ENCODE measurements at regions not wholly inside any gene's neighbourhood (a gene's known extent, or its start where the extent isn't known, plus 50 kb on each side); places are given as distances from the start of the nearest gene placed in this dataset.

- Histone ChIP-seq H3K4me1 (ENCODE audit: control insufficient read depth, insufficient read depth, low read length) (no peaks in the 10 kb centered on the region), H3K9me3 (ENCODE audit: control insufficient read depth, low read length) (peaks cover 11% of the 10 kb centered on the region), H3K27ac (ENCODE audit: low read depth, low read length) (no peak overlapping the region), H3K4me3 (ENCODE audit: low read length) (no peak overlapping the region), H3K27me3 (ENCODE audit: control insufficient read depth, insufficient read depth, low read length, poor library complexity, severe bottlenecking) (no peaks in the 10 kb centered on the region), H3K9ac (ENCODE audit: extremely low read depth, low read length, poor library complexity, severe bottlenecking) (no peak overlapping the region), H3K36me3 (ENCODE audit: control insufficient read depth, insufficient read depth, low read length) (no peaks in the 10 kb centered on the region)
- Mint-ChIP-seq H3K36me3 (ENCODE audit: low read depth) (no peaks in the 10 kb centered on the region), H3K4me1 (peaks cover 4% of the 10 kb centered on the region), H3K9me3 (no peaks in the 10 kb centered on the region), H3K4me3 (no peak overlapping the region), H3K27me3 (ENCODE audit: insufficient read depth) (no peaks in the 10 kb centered on the region), H3K27ac (no peak overlapping the region)
- WGBS, 2 experiments (ENCODE audit: insufficient coverage in 1 of 2, insufficient read length in 1 of 2) = 92 to 100% methylated on average over 4 to 6 of the region's 7 CpGs
- DNase-seq = no peak
- TF ChIP-seq, protein P1, sequence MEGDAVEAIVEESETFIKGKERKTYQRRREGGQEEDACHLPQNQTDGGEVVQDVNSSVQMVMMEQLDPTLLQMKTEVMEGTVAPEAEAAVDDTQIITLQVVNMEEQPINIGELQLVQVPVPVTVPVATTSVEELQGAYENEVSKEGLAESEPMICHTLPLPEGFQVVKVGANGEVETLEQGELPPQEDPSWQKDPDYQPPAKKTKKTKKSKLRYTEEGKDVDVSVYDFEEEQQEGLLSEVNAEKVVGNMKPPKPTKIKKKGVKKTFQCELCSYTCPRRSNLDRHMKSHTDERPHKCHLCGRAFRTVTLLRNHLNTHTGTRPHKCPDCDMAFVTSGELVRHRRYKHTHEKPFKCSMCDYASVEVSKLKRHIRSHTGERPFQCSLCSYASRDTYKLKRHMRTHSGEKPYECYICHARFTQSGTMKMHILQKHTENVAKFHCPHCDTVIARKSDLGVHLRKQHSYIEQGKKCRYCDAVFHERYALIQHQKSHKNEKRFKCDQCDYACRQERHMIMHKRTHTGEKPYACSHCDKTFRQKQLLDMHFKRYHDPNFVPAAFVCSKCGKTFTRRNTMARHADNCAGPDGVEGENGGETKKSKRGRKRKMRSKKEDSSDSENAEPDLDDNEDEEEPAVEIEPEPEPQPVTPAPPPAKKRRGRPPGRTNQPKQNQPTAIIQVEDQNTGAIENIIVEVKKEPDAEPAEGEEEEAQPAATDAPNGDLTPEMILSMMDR (conservative IDR thresholded peaks at IDR 0.05) = no peak
Measured at GRCh38 chr14:89658977-89659670, 242.1 kb upstream of the FOXN3 start.

DNA sequence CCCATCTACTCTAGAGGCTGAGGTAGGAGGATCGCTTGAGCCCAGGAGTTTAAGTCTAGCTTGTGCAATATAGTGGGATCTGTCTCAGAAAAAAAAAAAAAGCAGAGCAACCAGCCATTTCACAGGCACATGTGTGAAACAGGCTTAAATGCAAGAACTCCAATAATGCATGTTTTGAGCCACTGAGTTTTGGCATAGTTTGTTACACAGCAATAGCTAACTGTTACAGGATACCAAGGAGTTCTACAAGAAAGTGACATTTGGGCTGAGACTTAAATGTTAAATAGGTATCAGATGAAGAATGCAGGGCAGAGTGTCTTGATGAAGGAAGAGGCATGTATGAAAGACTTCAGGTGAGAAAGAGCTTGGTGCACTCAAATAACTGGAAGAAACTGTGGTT lies 240.0 kb upstream of the FOXN3 start:
- H3K27me3 ChIP-seq (ENCODE audit: control insufficient read depth, insufficient read depth, low read length, poor library complexity, severe bottlenecking) = no peaks in the 10 kb centered on the region
- no peak overlapping the region for H3K9ac ChIP-seq (ENCODE audit: extremely low read depth, low read length, poor library complexity, severe bottlenecking)
- H3K27ac ChIP-seq (ENCODE audit: low read depth, low read length) = no peak overlapping the region
- H3K9me3 ChIP-seq (ENCODE audit: control insufficient read depth, low read length) = peaks cover 11% of the 10 kb centered on the region
- Mint-ChIP-seq H3K9me3 (no peaks in the 10 kb centered on the region), H3K36me3 (ENCODE audit: low read depth) (no peaks in the 10 kb centered on the region), H3K4me3 (no peak overlapping the region), H3K4me1 (peaks cover 4% of the 10 kb centered on the region), H3K27me3 (ENCODE audit: insufficient read depth) (no peaks in the 10 kb centered on the region), H3K27ac (no peak overlapping the region)
- TF ChIP-seq, protein P1 (conservative IDR thresholded peaks at IDR 0.05) = no peak
- no peak for DNase-seq
- WGBS, 2 experiments (ENCODE audit: insufficient coverage in 1 of 2, insufficient read length in 1 of 2) = 89 to 100% methylated on average over 1 of the region's 1 CpG
- H3K4me3 ChIP-seq (ENCODE audit: low read length) = no peak overlapping the region
- no peaks in the 10 kb centered on the region for H3K4me1 ChIP-seq (ENCODE audit: control insufficient read depth, insufficient read depth, low read length)
- no peaks in the 10 kb centered on the region for H3K36me3 ChIP-seq (ENCODE audit: control insufficient read depth, insufficient read depth, low read length)

DNA sequence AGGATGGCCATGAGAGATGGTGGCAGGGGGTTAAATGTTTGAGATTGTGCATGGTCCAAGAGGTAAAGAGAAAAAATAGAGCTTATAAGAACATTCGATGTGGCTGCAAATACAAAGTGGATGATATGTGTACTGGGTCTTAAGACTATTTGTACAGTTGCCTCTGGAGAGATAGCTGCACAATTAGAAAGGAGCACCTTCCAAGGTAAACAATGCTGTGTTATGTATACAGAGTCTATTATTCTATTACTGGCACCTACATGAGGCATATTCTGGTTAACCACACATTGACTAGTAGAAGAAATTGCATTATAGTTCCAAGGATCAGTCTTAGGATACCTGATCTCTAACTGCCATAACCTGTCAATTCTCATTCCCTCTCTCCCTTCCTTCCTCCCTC lies 238.0 kb upstream of the FOXN3 start:
- Mint-ChIP-seq H3K4me1 (peaks cover 7% of the 10 kb centered on the region), H3K27me3 (ENCODE audit: insufficient read depth) (no peaks in the 10 kb centered on the region), H3K9me3 (no peaks in the 10 kb centered on the region), H3K36me3 (ENCODE audit: low read depth) (no peaks in the 10 kb centered on the region), H3K27ac (no peak overlapping the region), H3K4me3 (no peak overlapping the region)
- no peak overlapping the region for H3K27ac ChIP-seq (ENCODE audit: low read depth, low read length)
- H3K4me1 ChIP-seq (ENCODE audit: control insufficient read depth, insufficient read depth, low read length) = no peaks in the 10 kb centered on the region
- H3K36me3 ChIP-seq (ENCODE audit: control insufficient read depth, insufficient read depth, low read length) = no peaks in the 10 kb centered on the region
- H3K27me3 ChIP-seq (ENCODE audit: control insufficient read depth, insufficient read depth, low read length, poor library complexity, severe bottlenecking) = no peaks in the 10 kb centered on the region
- TF ChIP-seq, protein P1 (conservative IDR thresholded peaks at IDR 0.05) = no peak
- no peak overlapping the region for H3K4me3 ChIP-seq (ENCODE audit: low read length)
- no peak overlapping the region for H3K9ac ChIP-seq (ENCODE audit: extremely low read depth, low read length, poor library complexity, severe bottlenecking)
- no peak for DNase-seq
- WGBS, 2 experiments (ENCODE audit: insufficient coverage in 1 of 2, insufficient read length in 1 of 2) = 86 to 97% methylated on average over 1 of the region's 1 CpG
- H3K9me3 ChIP-seq (ENCODE audit: control insufficient read depth, low read length) = peaks cover 11% of the 10 kb centered on the region
